Naive B cell (primary cell): ENCODE measurements at regions not wholly inside any gene's neighbourhood (a gene's known extent, or its start where the extent isn't known, plus 50 kb on each side); places are given as distances from the start of the nearest gene placed in this dataset.
A peak's percentile ranks its signal among the peaks of the same experiment; 100 is the strongest.

Experiments used
- ATAC-seq, 2 donors: fragments of 150-1000 bp; cut with Tn5 transposase; 2 replicates each; pipeline ENCODE4 v1.10.0; 2021; ENCODE audit warnings: low read depth in 2 of 2, mild to moderate bottlenecking in 2 of 2, moderate library complexity in 2 of 2
- DNase-seq: peaks from one replicate; pipeline ENCODE4 v3.0.0; 2022
- H3K27ac Mint-ChIP-seq, 6 donors: one replicate each; pipeline ENCODE4 v1.8.0; 2020 to 2022; ENCODE audit warnings: mild to moderate bottlenecking in 6 of 6, mixed read lengths in 6 of 6, moderate library complexity in 5 of 6, inconsistent platforms in 2 of 6
- H3K27me3 Mint-ChIP-seq, 3 donors: one replicate each; pipeline ENCODE4 v1.8.0; 2021 to 2022; ENCODE audit warnings: mixed read lengths in 3 of 3, mild to moderate bottlenecking in 1 of 3
- H3K36me3 Mint-ChIP-seq, 2 donors: one replicate each; pipeline ENCODE4 v1.8.0; 2020 to 2022; ENCODE audit warnings: mixed read lengths in 2 of 2, inconsistent platforms in 1 of 2, mild to moderate bottlenecking in 1 of 2
- H3K4me1 Mint-ChIP-seq, 3 donors: one replicate each; pipeline ENCODE4 v1.8.0; 2020 to 2022; ENCODE audit warnings: mixed read lengths in 3 of 3, inconsistent platforms in 1 of 3, mild to moderate bottlenecking in 1 of 3, moderate library complexity in 1 of 3
- H3K4me3 Mint-ChIP-seq, 8 donors: one replicate each; pipeline ENCODE4 v1.8.0; 2020 to 2022; ENCODE audit warnings: mild to moderate bottlenecking in 8 of 8, mixed read lengths in 8 of 8, moderate library complexity in 8 of 8, inconsistent platforms in 2 of 8
- H3K9me3 Mint-ChIP-seq, 7 donors: one replicate each; pipeline ENCODE4 v1.8.0; 2020 to 2022; ENCODE audit warnings: mixed read lengths in 7 of 7, mild to moderate bottlenecking in 5 of 7, inconsistent platforms in 2 of 7, moderate library complexity in 1 of 7

DNA sequence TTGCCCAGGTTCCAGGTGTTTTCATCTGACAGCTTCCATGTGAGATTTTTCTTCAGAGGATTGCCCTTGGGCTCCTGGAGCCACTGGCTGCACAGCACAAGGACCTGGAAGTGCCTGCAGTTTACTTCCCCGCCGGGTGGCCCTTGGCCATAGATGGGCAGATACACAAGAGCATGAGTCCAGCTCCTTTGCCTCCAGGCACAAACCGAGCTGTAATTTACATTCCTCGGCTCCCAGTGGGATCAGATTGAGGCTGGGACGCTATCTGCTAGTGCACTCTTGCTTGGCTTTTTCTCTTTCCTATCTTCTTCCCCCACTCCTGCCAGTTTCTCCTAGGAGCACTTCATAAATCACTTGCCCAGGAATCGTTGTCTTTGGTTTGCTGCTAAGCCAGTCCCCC, 85.4 kb upstream of the RALY start:
- H3K9me3 Mint-ChIP-seq = no peaks in the 10 kb centered on the region
- ATAC-seq (no peak), DNase-seq (no peak)
- no peak overlapping the region for H3K27ac Mint-ChIP-seq
- no peaks in the 10 kb centered on the region for H3K4me1 Mint-ChIP-seq
- peaks cover 15% of the 10 kb centered on the region in 3 donors for H3K27me3 Mint-ChIP-seq
- no peaks in the 10 kb centered on the region for H3K36me3 Mint-ChIP-seq
- H3K4me3 Mint-ChIP-seq = no peak overlapping the region

DNA sequence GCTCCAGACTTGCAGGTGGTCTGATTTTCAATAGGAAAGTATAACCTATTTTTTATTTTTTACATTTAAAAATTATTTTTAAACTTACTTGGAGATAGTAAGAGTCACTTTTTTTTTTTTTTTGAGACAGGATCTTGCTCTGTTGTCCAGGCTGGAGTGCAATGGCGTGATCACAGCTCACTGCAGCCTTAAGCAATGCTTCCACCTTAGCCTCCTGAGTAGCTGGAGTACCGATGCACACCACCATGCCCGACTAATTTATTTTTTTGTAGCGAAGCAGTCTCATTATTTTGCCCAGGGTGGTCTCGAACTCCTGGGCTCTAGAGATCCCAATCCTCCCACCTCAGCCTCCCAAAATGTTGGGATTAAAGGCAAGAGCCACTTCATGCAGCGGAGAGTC, 84.8 kb upstream of the RALY start:
- H3K27me3 Mint-ChIP-seq = peaks cover 15 to 19% (median 15%) of the 10 kb centered on the region in 3 donors
- H3K36me3 Mint-ChIP-seq = no peaks in the 10 kb centered on the region
- no peak overlapping the region for H3K4me3 Mint-ChIP-seq
- H3K27ac Mint-ChIP-seq = no peak overlapping the region
- no peaks in the 10 kb centered on the region for H3K4me1 Mint-ChIP-seq
- ATAC-seq (no peak), DNase-seq (no peak)
- no peaks in the 10 kb centered on the region for H3K9me3 Mint-ChIP-seq

DNA sequence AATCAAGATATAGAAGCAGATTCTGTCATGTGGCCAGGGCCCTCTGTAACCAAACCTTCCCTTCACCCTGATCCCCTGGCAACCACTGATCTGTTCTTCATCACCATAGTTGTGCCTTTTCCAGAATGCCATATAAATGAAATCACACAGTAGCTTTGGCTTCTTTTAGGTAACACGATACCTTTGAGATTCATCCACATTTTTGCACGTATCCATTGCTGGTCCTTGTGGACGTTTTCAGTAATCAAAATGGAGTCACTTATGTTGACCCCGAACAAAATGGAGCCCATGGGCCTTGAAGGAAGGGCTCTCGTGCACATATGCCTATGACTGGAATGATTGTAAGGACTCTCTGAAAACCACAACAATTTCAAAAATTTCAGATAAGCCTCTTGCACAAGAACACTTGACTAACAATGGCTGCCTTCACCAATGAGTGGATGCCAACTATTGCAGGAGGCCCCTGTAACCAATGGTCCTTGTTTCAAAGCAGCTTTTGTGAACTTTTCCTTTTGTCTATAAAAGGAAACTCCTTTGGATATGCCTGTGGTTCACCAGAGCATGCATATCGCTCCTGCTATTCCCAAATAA, 84.3 kb upstream of the RALY start:
- ATAC-seq (no peak), DNase-seq (no peak)
- H3K27me3 Mint-ChIP-seq = peaks cover 15 to 19% (median 15%) of the 10 kb centered on the region in 3 donors
- no peak overlapping the region for H3K4me3 Mint-ChIP-seq
- no peaks in the 10 kb centered on the region for H3K4me1 Mint-ChIP-seq
- no peaks in the 10 kb centered on the region for H3K36me3 Mint-ChIP-seq
- H3K9me3 Mint-ChIP-seq = no peaks in the 10 kb centered on the region
- no peak overlapping the region for H3K27ac Mint-ChIP-seq

DNA sequence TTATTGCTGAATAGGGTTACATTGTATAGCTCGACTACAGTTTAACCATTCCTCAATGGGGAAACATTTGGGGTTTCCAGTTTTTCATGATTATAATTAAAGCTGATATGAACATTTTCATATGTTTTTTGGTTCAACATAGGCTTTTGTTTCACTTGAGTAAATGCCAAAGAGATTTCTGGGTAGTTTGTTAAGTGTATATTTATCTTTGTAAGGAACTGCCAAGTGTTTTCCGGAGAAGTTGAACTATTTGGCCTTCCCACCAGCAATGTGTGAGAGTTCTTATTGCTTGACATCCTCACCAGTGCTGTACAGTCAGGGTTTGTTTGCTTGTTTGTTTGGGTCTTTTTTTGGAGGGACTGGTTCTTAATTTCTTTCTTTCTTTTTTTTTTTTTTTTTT, 83.7 kb upstream of the RALY start:
- DNase-seq (no peak), ATAC-seq (no peak)
- H3K27ac Mint-ChIP-seq = no peak overlapping the region
- H3K27me3 Mint-ChIP-seq = peaks cover 15 to 19% (median 15%) of the 10 kb centered on the region in 3 donors
- no peaks in the 10 kb centered on the region for H3K36me3 Mint-ChIP-seq
- no peaks in the 10 kb centered on the region for H3K9me3 Mint-ChIP-seq
- no peak overlapping the region for H3K4me3 Mint-ChIP-seq
- H3K4me1 Mint-ChIP-seq = no peaks in the 10 kb centered on the region

DNA sequence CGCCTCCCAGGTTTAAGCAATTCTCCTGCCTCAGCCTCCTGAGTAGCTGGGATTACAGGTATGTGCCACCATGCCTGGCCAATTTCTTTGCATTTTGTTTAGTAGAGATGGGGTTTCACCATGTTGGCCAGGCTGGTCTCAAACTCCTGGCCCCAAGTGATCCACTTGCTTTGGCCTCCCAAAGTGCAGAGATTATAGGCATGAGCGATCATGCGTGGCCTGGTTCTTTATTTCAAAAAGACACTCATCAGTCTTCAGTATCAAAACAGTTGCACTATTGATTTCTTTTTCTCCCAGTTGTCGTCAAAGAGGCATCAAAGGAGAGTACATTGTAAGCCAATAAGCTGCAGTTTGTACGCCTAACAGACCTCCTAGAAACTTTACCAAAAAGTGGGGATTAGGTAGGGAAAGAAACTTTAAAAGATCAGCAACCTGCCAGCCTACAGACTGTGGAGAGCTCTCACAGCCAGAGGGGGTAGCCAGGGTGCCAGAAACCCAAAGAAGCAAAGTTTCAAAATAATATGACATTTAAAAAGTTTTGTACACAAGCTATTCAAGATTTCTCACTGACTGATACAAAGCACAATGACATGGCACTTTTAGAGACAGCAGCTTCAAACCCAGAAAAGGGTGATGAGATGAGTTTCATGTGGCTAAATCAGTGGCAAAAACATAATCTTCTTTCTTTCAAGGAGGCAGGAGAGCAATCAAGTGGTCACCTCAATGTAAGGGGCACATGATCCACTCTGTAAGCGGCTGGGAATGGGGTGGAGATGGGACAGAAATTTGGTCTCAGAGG, 83.0 kb upstream of the RALY start:
- no peak for ATAC-seq
- Mint-ChIP-seq H3K4me1 (no peaks in the 10 kb centered on the region), H3K27me3 (peaks cover 15 to 19% (median 15%) of the 10 kb centered on the region in 3 donors), H3K36me3 (no peaks in the 10 kb centered on the region), H3K9me3 (no peaks in the 10 kb centered on the region), H3K27ac (no peak overlapping the region), H3K4me3 (no peak overlapping the region)
- DNase-seq = no peak

DNA sequence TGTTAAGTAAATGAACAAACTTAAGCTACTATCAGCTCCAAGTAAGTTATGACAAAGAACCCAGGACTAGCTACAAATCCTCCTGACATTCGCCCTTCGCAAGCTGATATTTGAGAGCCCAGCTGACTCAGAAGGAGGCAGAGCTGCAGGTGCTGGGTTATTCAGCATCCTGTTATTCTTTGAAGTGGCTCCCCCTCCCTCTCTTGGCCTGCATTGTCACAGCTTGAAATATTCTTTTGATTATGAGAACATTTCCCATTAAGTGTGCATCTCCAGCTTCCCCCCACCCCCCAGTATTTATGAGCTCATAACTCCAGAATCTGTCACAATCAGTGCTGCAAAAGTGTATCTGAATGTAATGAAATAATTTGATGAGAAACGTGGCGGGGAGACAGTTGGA, 78.8 kb upstream of the RALY start:
- Mint-ChIP-seq H3K4me1 (peaks cover 0 to 3% (median 0%) of the 10 kb centered on the region in 3 donors), H3K4me3 (no peak overlapping the region), H3K9me3 (no peaks in the 10 kb centered on the region), H3K36me3 (no peaks in the 10 kb centered on the region), H3K27ac (no peak overlapping the region), H3K27me3 (peaks cover 3 to 14% (median 7%) of the 10 kb centered on the region in 3 donors)
- ATAC-seq = no peak
- DNase-seq = no peak

DNA sequence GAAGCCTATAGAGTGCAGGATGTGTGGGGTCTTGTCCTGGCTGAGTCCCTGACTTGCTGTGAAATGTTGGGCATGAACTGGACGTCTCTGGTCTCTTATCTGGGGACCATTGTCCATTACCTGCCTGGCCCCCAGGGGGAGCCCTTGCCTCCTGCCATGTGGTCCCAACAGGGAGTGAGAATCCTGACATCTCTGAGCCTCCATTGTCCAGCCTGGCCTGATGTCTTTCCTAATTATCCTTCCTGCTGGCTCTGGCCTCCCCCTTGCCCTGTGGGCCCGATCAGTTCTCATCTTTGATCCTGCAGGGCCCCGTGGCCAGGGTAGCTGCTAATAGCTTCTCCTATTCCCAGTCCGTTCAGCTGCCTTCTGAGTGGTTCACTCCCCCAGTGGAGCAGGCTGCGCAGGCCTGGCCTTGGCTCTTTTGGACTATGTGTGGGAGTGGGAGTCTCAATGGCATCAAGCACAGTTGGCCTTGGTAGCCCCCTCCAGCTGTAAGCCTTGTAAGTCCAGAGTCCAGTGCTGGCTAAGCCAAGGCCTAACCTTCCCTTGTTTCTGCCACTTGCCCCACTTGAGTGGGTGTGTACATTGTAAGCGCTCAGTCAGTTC, 77.9 kb upstream of the RALY start:
- no peaks in the 10 kb centered on the region for H3K36me3 Mint-ChIP-seq
- DNase-seq = peak; percentile 40
- H3K27ac Mint-ChIP-seq = no peak overlapping the region
- no peak overlapping the region for H3K4me3 Mint-ChIP-seq
- H3K9me3 Mint-ChIP-seq = no peaks in the 10 kb centered on the region
- peaks cover 0 to 3% (median 0%) of the 10 kb centered on the region in 3 donors for H3K4me1 Mint-ChIP-seq
- ATAC-seq = peak; percentile 42 to 49
- H3K27me3 Mint-ChIP-seq = peaks cover under 1 to 14% (median 7%) of the 10 kb centered on the region in 3 donors

DNA sequence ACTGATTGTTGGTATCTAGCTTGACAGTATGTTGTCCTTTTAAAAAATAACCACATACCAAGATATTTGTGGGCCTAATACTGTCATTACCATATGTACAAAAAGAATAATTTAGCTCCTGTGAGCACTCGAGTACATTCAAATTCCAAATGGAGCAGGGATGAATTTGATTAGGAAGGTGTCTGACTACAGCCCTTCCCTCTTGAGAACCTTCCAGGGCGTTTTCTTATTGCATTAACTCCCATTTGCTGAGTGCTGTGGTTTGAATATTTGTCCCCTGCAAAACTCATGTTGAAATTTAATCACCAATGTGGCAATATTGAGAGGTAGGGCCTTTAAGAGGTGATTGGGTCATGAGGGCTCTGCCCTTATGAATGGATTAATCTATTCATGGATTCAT, 76.9 kb upstream of the RALY start:
- Mint-ChIP-seq H3K4me3 (no peak overlapping the region), H3K36me3 (no peaks in the 10 kb centered on the region), H3K27ac (no peak overlapping the region), H3K9me3 (no peaks in the 10 kb centered on the region), H3K27me3 (peaks cover 0 to 18% (median 7%) of the 10 kb centered on the region in 3 donors), H3K4me1 (peaks cover 0 to 3% (median 0%) of the 10 kb centered on the region in 3 donors)
- ATAC-seq (no peak), DNase-seq (no peak)

DNA sequence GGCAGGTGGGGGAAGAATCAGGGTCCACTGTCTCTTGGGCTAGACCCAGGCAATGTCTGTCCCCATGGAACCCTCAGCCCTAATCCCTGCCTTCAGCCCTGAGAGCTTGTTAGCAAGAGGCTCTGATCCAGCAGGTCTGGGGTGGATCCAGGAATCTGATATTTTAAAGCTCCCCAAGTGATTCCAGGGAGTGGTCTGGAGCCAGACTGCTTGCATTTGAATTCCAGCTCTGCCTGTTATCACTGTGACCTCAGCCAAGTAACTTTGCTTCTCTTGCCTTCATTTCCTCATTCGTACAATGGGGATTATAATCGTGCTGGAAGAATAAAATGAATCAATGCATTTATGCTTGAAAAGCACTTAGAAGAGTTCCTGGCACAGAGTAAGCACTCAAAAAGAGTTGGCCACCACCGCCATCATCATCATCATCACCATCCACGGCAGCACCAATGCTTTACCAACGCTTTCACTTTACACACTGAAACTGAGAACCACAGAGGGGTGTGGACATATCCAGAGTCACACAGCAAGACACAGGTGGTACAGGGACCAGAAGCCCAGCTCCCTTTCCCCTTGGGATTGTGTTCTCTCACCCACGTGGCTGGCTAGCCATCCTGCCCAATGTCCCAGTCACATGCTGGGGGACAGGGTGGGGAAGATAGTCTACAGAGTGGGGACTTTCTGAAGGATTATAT, 75.7 kb upstream of the RALY start:
- ATAC-seq (no peak), DNase-seq (no peak)
- Mint-ChIP-seq H3K27ac (no peak overlapping the region), H3K27me3 (peaks cover 0 to 19% (median 0%) of the 10 kb centered on the region in 3 donors), H3K9me3 (no peaks in the 10 kb centered on the region), H3K36me3 (no peaks in the 10 kb centered on the region), H3K4me3 (no peak overlapping the region), H3K4me1 (peaks cover 0 to 3% (median 0%) of the 10 kb centered on the region in 3 donors)

DNA sequence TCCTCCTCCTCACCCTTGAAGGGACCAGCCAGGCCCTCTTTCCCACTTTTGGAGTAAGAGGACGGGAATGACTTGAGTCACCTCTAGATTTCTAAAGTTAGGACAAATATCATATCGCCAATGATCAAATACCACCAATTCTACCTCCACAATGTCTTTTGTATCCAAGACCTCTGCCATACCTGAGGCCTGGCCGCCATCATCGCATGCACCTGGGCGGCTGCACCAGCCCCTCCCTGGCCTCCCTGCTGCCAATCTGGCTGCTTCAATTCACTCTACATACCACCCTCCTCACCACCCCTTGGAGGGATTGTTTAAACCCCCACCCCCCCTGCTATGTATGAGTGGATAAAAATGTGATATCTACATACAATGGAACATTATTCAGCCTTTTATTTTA, 75.0 kb upstream of the RALY start:
- Mint-ChIP-seq H3K4me3 (no peak overlapping the region), H3K36me3 (no peaks in the 10 kb centered on the region), H3K4me1 (peaks cover 0 to 3% (median 0%) of the 10 kb centered on the region in 3 donors), H3K27ac (no peak overlapping the region), H3K27me3 (peaks cover 0 to 17% (median 0%) of the 10 kb centered on the region in 3 donors), H3K9me3 (no peaks in the 10 kb centered on the region)
- no peak for DNase-seq
- ATAC-seq = no peak

DNA sequence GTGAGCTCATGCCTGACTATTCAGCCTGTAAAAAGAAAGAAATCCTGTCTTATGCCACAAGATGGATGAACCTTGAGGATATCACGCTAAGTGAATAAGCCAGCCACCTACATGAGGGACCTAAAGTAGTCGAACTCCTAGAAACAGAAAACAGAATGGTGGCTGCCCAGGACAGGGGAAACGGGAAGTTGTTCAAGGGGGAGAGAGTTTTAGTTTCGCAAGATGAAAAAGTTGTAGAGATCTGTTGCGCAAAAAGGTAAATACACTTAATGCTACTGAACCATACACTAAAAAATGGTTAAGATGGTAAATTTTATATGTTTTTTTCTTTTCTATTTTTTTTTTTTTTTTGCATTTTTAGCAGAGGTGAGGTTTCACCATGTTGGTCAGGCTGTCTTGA, 74.1 kb upstream of the RALY start:
- Mint-ChIP-seq H3K4me3 (peak overlapping the region in 1 of 8 donors; percentile 46), H3K4me1 (peaks cover 0 to 3% (median 0%) of the 10 kb centered on the region in 3 donors), H3K27ac (no peak overlapping the region), H3K27me3 (peaks cover 0 to 20% (median 0%) of the 10 kb centered on the region in 3 donors), H3K9me3 (peaks cover 0 to 2% (median 0%) of the 10 kb centered on the region in 7 donors), H3K36me3 (no peaks in the 10 kb centered on the region)
- no peak for DNase-seq
- ATAC-seq = no peak

DNA sequence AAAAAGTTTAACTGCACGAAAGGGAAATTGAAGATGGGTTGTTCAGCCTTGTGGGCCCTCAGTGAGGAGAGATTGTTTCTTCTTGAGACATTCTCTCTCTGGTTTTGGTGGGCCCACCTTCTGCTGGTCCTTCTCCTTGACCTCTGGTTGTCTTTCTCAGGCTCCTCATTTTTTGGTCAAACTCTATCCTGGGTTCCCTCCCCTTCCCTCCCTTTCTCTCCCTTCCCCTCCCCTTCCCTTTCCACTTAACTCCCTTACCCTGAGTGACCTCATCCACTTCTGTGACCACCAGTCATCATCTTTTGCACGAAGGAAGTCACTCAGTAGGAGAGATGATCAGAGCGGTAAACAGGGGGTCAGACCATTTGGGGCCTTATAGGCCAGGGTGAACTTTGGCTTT, 71.5 kb upstream of the RALY start:
- Mint-ChIP-seq H3K4me3 (no peak overlapping the region), H3K27ac (no peak overlapping the region), H3K27me3 (peaks cover 0 to 25% (median 0%) of the 10 kb centered on the region in 3 donors), H3K36me3 (no peaks in the 10 kb centered on the region), H3K4me1 (peaks cover 0 to 3% (median 0%) of the 10 kb centered on the region in 3 donors), H3K9me3 (peaks cover 0 to 2% (median 0%) of the 10 kb centered on the region in 7 donors)
- ATAC-seq (no peak), DNase-seq (no peak)

DNA sequence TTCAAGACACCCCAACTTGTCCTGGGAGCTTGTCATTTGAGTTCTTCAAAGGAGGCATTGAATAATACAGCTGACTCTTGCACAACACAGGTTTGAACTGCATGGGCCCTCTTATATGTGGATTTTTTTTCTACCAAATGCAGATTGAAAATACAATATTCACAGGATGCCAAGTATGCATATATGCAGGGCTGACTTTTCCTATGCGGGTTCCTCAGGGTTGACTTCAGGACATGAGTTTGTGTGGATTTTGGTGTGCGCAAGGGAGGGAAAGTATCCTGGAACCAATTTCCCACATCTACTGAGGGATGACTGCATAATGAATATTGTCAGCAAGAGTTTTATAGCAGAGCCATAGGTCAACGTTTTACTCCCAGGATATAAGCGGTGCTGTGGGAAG, 70.0 kb upstream of the RALY start:
- no peak overlapping the region for H3K4me3 Mint-ChIP-seq
- peaks cover 0 to 33% (median 0%) of the 10 kb centered on the region in 3 donors for H3K27me3 Mint-ChIP-seq
- no peaks in the 10 kb centered on the region for H3K36me3 Mint-ChIP-seq
- no peak for ATAC-seq
- no peak for DNase-seq
- H3K9me3 Mint-ChIP-seq = peaks cover 0 to 2% (median 0%) of the 10 kb centered on the region in 7 donors
- H3K27ac Mint-ChIP-seq = peak overlapping the region in 1 of 6 donors; percentile 37
- peaks cover 0 to 3% (median 0%) of the 10 kb centered on the region in 3 donors for H3K4me1 Mint-ChIP-seq
